Stimulated activated CD8-positive, alpha-beta memory T cell treated with anti-CD3 and anti-CD28 coated beads, Interleukin-15, amount 100 ng/mL, for 1 hour (primary cell): ENCODE measurements at regions not wholly inside any gene's neighbourhood (a gene's known extent, or its start where the extent isn't known, plus 50 kb on each side); places are given as distances from the start of the nearest gene placed in this dataset.
"Not testable (repeated sequence)": the region's sequence is repeated elsewhere in the genome, so short reads cannot be mapped to it uniquely, and the experiment has no call there.

Source experiments
- DNase-seq: peaks from one replicate; pipeline ENCODE4 v3.0.0-alpha.2; 2020; ENCODE audit warnings: low read depth

GRCh38 chr1:121443001-121443540 is 258.3 kb downstream of the SRGAP2C start:
- no peak for DNase-seq

- no peak for DNase-seq
Observed at GRCh38 chr1:121444096-121444495, 259.3 kb downstream of the SRGAP2C start.

- no peak for DNase-seq
Observed at GRCh38 chr1:121445679-121446078, 260.9 kb downstream of the SRGAP2C start.

- not testable (repeated sequence) for DNase-seq
Observed at GRCh38 chr1:121447280-121447923, 262.6 kb downstream of the SRGAP2C start.

GRCh38 chr1:121448064-121448463 is 263.3 kb downstream of the SRGAP2C start:
- not testable (repeated sequence) for DNase-seq

- no peak for DNase-seq
Observed at GRCh38 chr1:121448851-121449250, 264.1 kb downstream of the SRGAP2C start.

- no peak for DNase-seq
Observed at GRCh38 chr1:121452484-121452883, 267.7 kb downstream of the SRGAP2C start.

- no peak for DNase-seq
Observed at GRCh38 chr1:121458291-121459048, 273.7 kb downstream of the SRGAP2C start.

GRCh38 chr1:121459235-121459634 is 274.5 kb downstream of the SRGAP2C start:
- no peak for DNase-seq

- not testable (repeated sequence) for DNase-seq
Observed at GRCh38 chr1:121469395-121469794, 284.6 kb downstream of the SRGAP2C start.

GRCh38 chr1:121470401-121470800 is 285.6 kb downstream of the SRGAP2C start:
- not testable (repeated sequence) for DNase-seq

- no peak for DNase-seq
Observed at GRCh38 chr1:121471523-121471922, 286.7 kb downstream of the SRGAP2C start.

GRCh38 chr1:121472017-121472416 is 287.2 kb downstream of the SRGAP2C start:
- DNase-seq = no peak

- DNase-seq = no peak
Observed at GRCh38 chr1:121483234-121483633, 298.5 kb downstream of the SRGAP2C start.

- DNase-seq = no peak
Observed at GRCh38 chr1:121483961-121484424, 299.2 kb downstream of the SRGAP2C start.

GRCh38 chr1:121494796-121495195 is 310.0 kb downstream of the SRGAP2C start:
- not testable (repeated sequence) for DNase-seq

GRCh38 chr1:121511455-121511854 is 326.7 kb downstream of the SRGAP2C start:
- not testable (repeated sequence) for DNase-seq

GRCh38 chr1:121511876-121512275 is 327.1 kb downstream of the SRGAP2C start:
- DNase-seq = not testable (repeated sequence)

GRCh38 chr1:121515235-121515634 is 330.5 kb downstream of the SRGAP2C start:
- DNase-seq = no peak

- no peak for DNase-seq
Observed at GRCh38 chr1:121516234-121516967, 331.6 kb downstream of the SRGAP2C start.

GRCh38 chr1:121517586-121518230 is 332.9 kb downstream of the SRGAP2C start:
- DNase-seq = no peak

- no peak for DNase-seq
Observed at GRCh38 chr1:121518726-121519041, 333.9 kb downstream of the SRGAP2C start.
